ENCODE measurements at regions not wholly inside any gene's neighbourhood (a gene's known extent, or its start where the extent isn't known, plus 50 kb on each side); places are given as distances from the start of the nearest gene placed in this dataset.

DNA sequence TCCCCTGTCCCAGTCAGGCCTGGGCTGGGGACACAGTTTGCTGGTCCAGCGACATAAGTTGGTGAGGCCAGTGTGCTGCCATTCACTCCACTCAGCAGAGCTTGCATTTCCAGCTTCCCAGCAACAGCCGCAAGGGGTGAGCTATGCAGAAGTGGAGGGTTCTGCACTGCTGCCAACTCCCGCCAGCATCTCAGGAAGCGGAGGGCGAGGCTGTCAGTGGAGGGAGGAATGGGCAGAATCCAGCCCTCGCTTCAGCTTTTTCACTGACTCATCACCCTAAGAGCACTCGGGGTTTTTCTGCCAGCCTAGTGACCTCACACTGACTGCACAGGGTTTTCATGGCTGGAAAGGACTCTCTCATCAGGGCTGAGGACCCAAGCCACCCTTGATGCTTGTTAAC is 625.1 kb upstream of the MKI67 start:
- H3K27me3 ChIP-seq (ENCODE audit: control insufficient read depth in 1 of 2, insufficient read depth in 2 of 2, low read length in 2 of 2) = no peaks in the 10 kb centered on the region
- H3K27ac ChIP-seq (ENCODE audit: low read length) = no peak overlapping the region
- peaks cover 0 to 3% of the 10 kb centered on the region in 2 donors for H3K9me3 ChIP-seq (ENCODE audit: control insufficient read depth in 2 of 2, low read length in 2 of 2)
- no peak overlapping the region for H3K4me3 ChIP-seq (ENCODE audit: low read length in 2 of 2)
- H3K4me1 ChIP-seq (ENCODE audit: control insufficient read depth, insufficient read depth, low read length) = no peaks in the 10 kb centered on the region
- H3K36me3 ChIP-seq (ENCODE audit: control insufficient read depth in 2 of 2, insufficient read depth in 2 of 2, low read length in 2 of 2) = no peaks in the 10 kb centered on the region
- H3K9ac ChIP-seq (ENCODE audit: low read length in 2 of 2) = no peak overlapping the region

DNA sequence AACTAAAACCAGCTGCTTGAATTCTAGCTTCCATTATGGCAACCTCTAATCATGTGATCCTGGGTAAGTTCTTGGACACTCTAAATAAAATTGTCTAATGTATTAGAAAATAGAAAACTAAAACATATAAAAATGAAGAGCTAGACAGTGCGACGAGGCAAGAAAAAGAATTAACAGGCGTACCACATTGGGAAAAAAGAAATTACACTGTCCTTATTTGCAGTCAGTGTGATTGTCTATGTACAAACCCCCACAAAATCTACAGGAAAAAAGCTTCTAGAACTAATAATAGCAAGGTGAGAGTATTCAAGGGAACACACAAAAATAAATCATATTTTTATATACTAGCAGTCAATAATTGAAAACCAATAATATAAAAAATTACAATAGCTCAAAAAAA is 625.6 kb upstream of the MKI67 start:
- peaks cover 0 to 3% of the 10 kb centered on the region in 2 donors for H3K9me3 ChIP-seq (ENCODE audit: control insufficient read depth in 2 of 2, low read length in 2 of 2)

DNA sequence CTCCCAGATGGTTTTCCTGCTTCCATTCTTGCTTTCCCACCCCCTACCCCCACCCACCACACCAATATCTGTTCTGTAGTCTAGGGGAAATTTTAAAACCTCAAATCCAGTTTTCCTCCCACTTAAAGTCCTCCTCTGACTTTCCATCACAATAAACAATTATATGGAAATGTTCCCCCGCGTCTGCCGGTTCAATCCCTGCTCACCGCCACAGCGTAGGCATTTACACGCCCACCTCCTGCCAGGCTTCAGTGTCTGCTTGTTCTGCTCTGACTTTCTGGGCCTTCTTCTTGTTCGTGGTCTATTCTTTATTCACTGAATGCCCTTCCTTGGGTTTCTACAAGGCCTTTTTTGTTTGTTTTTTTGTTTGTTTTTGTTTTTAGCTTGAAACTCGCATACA is 633.0 kb upstream of the MKI67 start:
- H3K4me1 ChIP-seq (ENCODE audit: control insufficient read depth, insufficient read depth, low read length) = no peaks in the 10 kb centered on the region
- H3K36me3 ChIP-seq (ENCODE audit: control insufficient read depth in 2 of 2, insufficient read depth in 2 of 2, low read length in 2 of 2) = no peaks in the 10 kb centered on the region
- no peak overlapping the region for H3K4me3 ChIP-seq (ENCODE audit: low read length in 2 of 2)
- H3K27ac ChIP-seq (ENCODE audit: low read length) = no peak overlapping the region
- no peaks in the 10 kb centered on the region for H3K9me3 ChIP-seq (ENCODE audit: control insufficient read depth in 2 of 2, low read length in 2 of 2)
- H3K9ac ChIP-seq (ENCODE audit: low read length in 2 of 2) = no peak overlapping the region
- peaks cover 0 to 3% of the 10 kb centered on the region in 2 donors for H3K27me3 ChIP-seq (ENCODE audit: control insufficient read depth in 1 of 2, insufficient read depth in 2 of 2, low read length in 2 of 2)

More for the DNA sequence above, 625.6 kb upstream of the MKI67 start:
- Histone ChIP-seq H3K9ac (ENCODE audit: low read length in 2 of 2) (no peak overlapping the region), H3K27ac (ENCODE audit: low read length) (no peak overlapping the region), H3K4me1 (ENCODE audit: control insufficient read depth, insufficient read depth, low read length) (no peaks in the 10 kb centered on the region), H3K36me3 (ENCODE audit: control insufficient read depth in 2 of 2, insufficient read depth in 2 of 2, low read length in 2 of 2) (no peaks in the 10 kb centered on the region), H3K4me3 (ENCODE audit: low read length in 2 of 2) (no peak overlapping the region), H3K27me3 (ENCODE audit: control insufficient read depth in 1 of 2, insufficient read depth in 2 of 2, low read length in 2 of 2) (no peaks in the 10 kb centered on the region)

DNA sequence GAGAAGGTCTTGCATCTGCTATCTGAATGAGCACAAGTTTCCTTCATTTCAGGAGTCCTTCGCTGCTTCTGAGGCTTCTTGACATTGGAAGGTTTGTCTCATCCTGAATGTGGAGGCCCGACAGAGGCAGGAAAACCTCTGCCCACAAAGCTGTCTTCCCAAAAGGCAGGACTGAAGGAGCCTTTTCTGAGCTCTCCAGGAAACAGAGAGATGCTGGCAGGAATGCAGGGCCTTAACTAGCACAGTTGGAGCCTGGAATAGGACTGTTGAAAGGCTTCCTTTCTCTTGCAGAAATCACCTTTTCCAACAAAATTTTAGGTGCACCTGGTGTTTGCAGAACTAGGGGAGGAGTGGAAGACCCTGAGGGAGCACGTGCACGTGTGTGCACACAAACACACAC is 637.4 kb upstream of the MKI67 start:
- no peak overlapping the region for H3K9ac ChIP-seq (ENCODE audit: low read length in 2 of 2)
- H3K27me3 ChIP-seq (ENCODE audit: control insufficient read depth in 1 of 2, insufficient read depth in 2 of 2, low read length in 2 of 2) = peaks cover 0 to 3% of the 10 kb centered on the region in 2 donors
- H3K4me3 ChIP-seq (ENCODE audit: low read length in 2 of 2) = no peak overlapping the region
- H3K9me3 ChIP-seq (ENCODE audit: control insufficient read depth in 2 of 2, low read length in 2 of 2) = no peaks in the 10 kb centered on the region
- H3K36me3 ChIP-seq (ENCODE audit: control insufficient read depth in 2 of 2, insufficient read depth in 2 of 2, low read length in 2 of 2) = no peaks in the 10 kb centered on the region
- H3K27ac ChIP-seq (ENCODE audit: low read length) = no peak overlapping the region
- H3K4me1 ChIP-seq (ENCODE audit: control insufficient read depth, insufficient read depth, low read length) = no peaks in the 10 kb centered on the region

- H3K36me3 ChIP-seq (ENCODE audit: control insufficient read depth in 2 of 2, insufficient read depth in 2 of 2, low read length in 2 of 2) = no peaks in the 10 kb centered on the region
- no peak overlapping the region for H3K9ac ChIP-seq (ENCODE audit: low read length in 2 of 2)
- no peaks in the 10 kb centered on the region for H3K4me1 ChIP-seq (ENCODE audit: control insufficient read depth, insufficient read depth, low read length)
- H3K27me3 ChIP-seq (ENCODE audit: control insufficient read depth in 1 of 2, insufficient read depth in 2 of 2, low read length in 2 of 2) = peaks cover 0 to 3% of the 10 kb centered on the region in 2 donors
- no peak overlapping the region for H3K27ac ChIP-seq (ENCODE audit: low read length)
- H3K9me3 ChIP-seq (ENCODE audit: control insufficient read depth in 2 of 2, low read length in 2 of 2) = no peaks in the 10 kb centered on the region
- H3K4me3 ChIP-seq (ENCODE audit: low read length in 2 of 2) = no peak overlapping the region
These were observed 638.0 kb upstream of the MKI67 start for GRCh38 chr10:128764190-128764589.

DNA sequence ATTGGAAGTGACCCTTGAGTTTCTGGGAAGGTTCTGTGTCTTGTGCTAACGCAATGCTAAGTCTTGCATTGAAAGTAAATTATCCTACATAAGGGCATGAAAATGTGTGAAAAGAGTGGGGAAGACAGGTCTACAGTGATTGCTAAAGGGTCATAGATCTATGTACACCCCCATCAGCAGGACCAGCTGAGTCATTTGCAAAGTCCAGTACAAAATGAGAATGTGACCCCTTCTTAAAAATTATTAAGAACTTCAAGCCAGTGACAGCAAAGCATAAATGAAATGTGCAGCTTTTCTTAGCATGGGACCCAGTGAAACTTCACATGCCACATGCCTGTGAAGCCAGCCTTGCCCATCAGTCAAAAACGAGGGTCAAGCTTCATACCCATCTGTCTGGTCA is 640.7 kb upstream of the MKI67 start:
- Histone ChIP-seq H3K4me3 (ENCODE audit: low read length in 2 of 2) (no peak overlapping the region), H3K9ac (ENCODE audit: low read length in 2 of 2) (no peak overlapping the region), H3K27ac (ENCODE audit: low read length) (no peak overlapping the region), H3K27me3 (ENCODE audit: control insufficient read depth in 1 of 2, insufficient read depth in 2 of 2, low read length in 2 of 2) (peaks cover 0 to 3% of the 10 kb centered on the region in 2 donors), H3K9me3 (ENCODE audit: control insufficient read depth in 2 of 2, low read length in 2 of 2) (no peaks in the 10 kb centered on the region), H3K36me3 (ENCODE audit: control insufficient read depth in 2 of 2, insufficient read depth in 2 of 2, low read length in 2 of 2) (no peaks in the 10 kb centered on the region), H3K4me1 (ENCODE audit: control insufficient read depth, insufficient read depth, low read length) (no peaks in the 10 kb centered on the region)

DNA sequence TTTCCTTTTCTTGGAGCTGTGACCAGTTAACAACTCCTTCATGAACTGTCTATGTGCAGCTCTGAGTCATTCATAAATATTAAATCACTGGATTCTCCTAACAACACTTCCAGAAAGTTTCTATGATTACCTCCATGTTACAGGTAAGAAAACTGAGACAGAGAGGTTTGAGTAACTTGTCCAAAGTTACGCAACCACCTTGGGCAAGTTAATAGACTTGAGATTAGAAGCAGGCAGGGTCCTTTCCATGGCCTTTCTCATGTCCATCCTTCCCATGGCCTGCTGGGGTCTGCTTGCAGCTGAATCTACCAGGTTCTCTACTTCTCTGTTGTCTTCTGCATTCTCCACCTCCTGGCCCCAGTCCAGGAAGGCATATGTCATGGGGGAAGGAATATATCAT is 648.8 kb upstream of the MKI67 start:
- H3K4me3 ChIP-seq (ENCODE audit: low read length in 2 of 2) = no peak overlapping the region
- H3K36me3 ChIP-seq (ENCODE audit: control insufficient read depth in 2 of 2, insufficient read depth in 2 of 2, low read length in 2 of 2) = no peaks in the 10 kb centered on the region
- H3K27me3 ChIP-seq (ENCODE audit: control insufficient read depth in 1 of 2, insufficient read depth in 2 of 2, low read length in 2 of 2) = no peaks in the 10 kb centered on the region
- H3K9ac ChIP-seq (ENCODE audit: low read length in 2 of 2) = no peak overlapping the region
- H3K4me1 ChIP-seq (ENCODE audit: control insufficient read depth, insufficient read depth, low read length) = no peaks in the 10 kb centered on the region
- no peak overlapping the region for H3K27ac ChIP-seq (ENCODE audit: low read length)
- no peaks in the 10 kb centered on the region for H3K9me3 ChIP-seq (ENCODE audit: control insufficient read depth in 2 of 2, low read length in 2 of 2)

GRCh38 chr10:128775743-128776142 is 649.5 kb upstream of the MKI67 start:
- Histone ChIP-seq H3K9ac (ENCODE audit: low read length in 2 of 2) (no peak overlapping the region), H3K27ac (ENCODE audit: low read length) (no peak overlapping the region), H3K4me3 (ENCODE audit: low read length in 2 of 2) (no peak overlapping the region), H3K9me3 (ENCODE audit: control insufficient read depth in 2 of 2, low read length in 2 of 2) (no peaks in the 10 kb centered on the region), H3K4me1 (ENCODE audit: control insufficient read depth, insufficient read depth, low read length) (no peaks in the 10 kb centered on the region), H3K27me3 (ENCODE audit: control insufficient read depth in 1 of 2, insufficient read depth in 2 of 2, low read length in 2 of 2) (no peaks in the 10 kb centered on the region), H3K36me3 (ENCODE audit: control insufficient read depth in 2 of 2, insufficient read depth in 2 of 2, low read length in 2 of 2) (no peaks in the 10 kb centered on the region)

DNA sequence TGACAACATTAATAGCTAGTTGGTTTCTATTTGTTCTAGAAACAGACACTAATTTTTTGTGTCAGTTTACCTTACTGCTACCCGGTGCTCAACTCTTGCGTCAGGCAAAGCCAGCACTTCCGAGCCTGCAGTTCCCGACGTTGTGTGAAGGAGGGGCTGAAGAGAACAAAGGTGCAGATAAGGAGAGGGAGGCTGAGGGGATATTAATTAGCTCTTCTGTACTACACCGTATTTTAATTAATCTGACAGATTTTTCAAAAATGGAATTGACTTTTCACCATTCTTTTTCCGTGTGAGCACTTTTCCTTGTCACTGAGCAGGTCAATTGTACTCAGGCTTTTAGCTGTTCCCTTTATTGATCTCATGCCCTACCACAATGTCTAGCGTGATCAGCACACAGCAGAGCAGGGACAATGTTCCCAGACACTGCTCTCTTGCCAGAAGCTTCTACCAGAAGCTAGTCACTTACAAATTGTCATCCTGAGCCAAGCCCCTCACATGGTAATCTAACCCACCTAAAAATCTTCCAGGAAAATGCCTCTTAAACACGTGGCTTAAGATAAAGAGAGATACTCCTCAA is 650.5 kb upstream of the MKI67 start:
- H3K4me3 ChIP-seq (ENCODE audit: low read length in 2 of 2) = no peak overlapping the region

DNA sequence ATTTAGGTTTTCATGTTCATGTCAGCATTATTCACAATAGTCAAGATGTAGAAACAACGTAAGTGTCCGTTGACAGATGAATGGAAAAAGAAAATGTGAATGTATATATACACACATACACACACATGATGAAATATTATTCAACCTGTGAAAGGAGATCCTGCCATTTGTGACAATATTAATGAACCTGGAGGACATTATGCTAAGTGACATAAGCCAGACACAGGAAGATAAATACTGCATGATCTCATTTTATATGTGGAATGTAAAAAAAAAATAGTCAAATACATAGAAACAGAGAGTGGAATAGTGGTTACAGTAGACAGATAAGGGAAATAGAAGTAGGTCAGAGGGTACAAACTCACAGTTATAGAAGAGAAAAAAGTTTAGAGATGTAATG is 651.1 kb upstream of the MKI67 start:
- no peak overlapping the region for H3K9ac ChIP-seq (ENCODE audit: low read length in 2 of 2)
- no peaks in the 10 kb centered on the region for H3K4me1 ChIP-seq (ENCODE audit: control insufficient read depth, insufficient read depth, low read length)
- H3K27me3 ChIP-seq (ENCODE audit: control insufficient read depth in 1 of 2, insufficient read depth in 2 of 2, low read length in 2 of 2) = no peaks in the 10 kb centered on the region
- no peaks in the 10 kb centered on the region for H3K9me3 ChIP-seq (ENCODE audit: control insufficient read depth in 2 of 2, low read length in 2 of 2)
- no peak overlapping the region for H3K27ac ChIP-seq (ENCODE audit: low read length)
- no peak overlapping the region for H3K4me3 ChIP-seq (ENCODE audit: low read length in 2 of 2)
- H3K36me3 ChIP-seq (ENCODE audit: control insufficient read depth in 2 of 2, insufficient read depth in 2 of 2, low read length in 2 of 2) = no peaks in the 10 kb centered on the region

More for the DNA sequence above, 650.5 kb upstream of the MKI67 start:
- no peaks in the 10 kb centered on the region for H3K4me1 ChIP-seq (ENCODE audit: control insufficient read depth, insufficient read depth, low read length)
- no peaks in the 10 kb centered on the region for H3K27me3 ChIP-seq (ENCODE audit: control insufficient read depth in 1 of 2, insufficient read depth in 2 of 2, low read length in 2 of 2)
- H3K9me3 ChIP-seq (ENCODE audit: control insufficient read depth in 2 of 2, low read length in 2 of 2) = no peaks in the 10 kb centered on the region
- H3K36me3 ChIP-seq (ENCODE audit: control insufficient read depth in 2 of 2, insufficient read depth in 2 of 2, low read length in 2 of 2) = no peaks in the 10 kb centered on the region
- H3K27ac ChIP-seq (ENCODE audit: low read length) = no peak overlapping the region
- H3K9ac ChIP-seq (ENCODE audit: low read length in 2 of 2) = no peak overlapping the region

DNA sequence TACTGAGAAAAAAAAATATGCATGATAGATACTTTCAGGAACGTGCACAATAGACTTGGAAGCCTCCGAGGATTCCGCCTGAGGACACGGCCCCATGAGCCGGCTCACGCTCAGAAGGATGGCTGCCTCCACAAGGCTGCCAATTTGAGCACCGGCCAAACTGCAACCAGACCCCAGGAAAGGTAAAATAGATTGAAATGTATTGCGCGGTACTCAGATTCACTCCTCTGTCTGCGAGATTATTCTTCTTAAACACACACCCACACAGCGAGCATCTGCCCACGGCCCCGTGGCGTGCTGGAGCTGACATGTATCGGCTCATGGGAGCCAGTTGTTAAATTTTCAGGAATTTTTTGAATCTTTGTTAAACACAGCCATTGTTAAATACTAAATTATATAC is 653.2 kb upstream of the MKI67 start:
- Histone ChIP-seq H3K27me3 (ENCODE audit: control insufficient read depth in 1 of 2, insufficient read depth in 2 of 2, low read length in 2 of 2) (no peaks in the 10 kb centered on the region), H3K36me3 (ENCODE audit: control insufficient read depth in 2 of 2, insufficient read depth in 2 of 2, low read length in 2 of 2) (no peaks in the 10 kb centered on the region), H3K27ac (ENCODE audit: low read length) (no peak overlapping the region), H3K4me3 (ENCODE audit: low read length in 2 of 2) (no peak overlapping the region), H3K9ac (ENCODE audit: low read length in 2 of 2) (no peak overlapping the region), H3K9me3 (ENCODE audit: control insufficient read depth in 2 of 2, low read length in 2 of 2) (no peaks in the 10 kb centered on the region), H3K4me1 (ENCODE audit: control insufficient read depth, insufficient read depth, low read length) (no peaks in the 10 kb centered on the region)
